SH-SY5Y (cell line): ENCODE measurements at regions not wholly inside any gene's neighbourhood (a gene's known extent, or its start where the extent isn't known, plus 50 kb on each side); places are given as distances from the start of the nearest gene placed in this dataset.

ENCODE experiments used
- GATA2 ChIP-seq: IDR thresholded peaks from 2 replicates; pipeline ENCODE4 v1.6.1; 2011; ENCODE audit warnings: mild to moderate bottlenecking, low read depth, low read length
- GATA3 ChIP-seq: IDR thresholded peaks from 2 replicates; pipeline ENCODE4 v1.6.1; 2011; ENCODE audit warnings: low read depth, mild to moderate bottlenecking, low read length, moderate library complexity

GRCh38 chr12:124368421-124369032 lies 73.6 kb downstream of the RFLNA start:
- TF ChIP-seq GATA3 (no peak), GATA2 (no peak)

DNA sequence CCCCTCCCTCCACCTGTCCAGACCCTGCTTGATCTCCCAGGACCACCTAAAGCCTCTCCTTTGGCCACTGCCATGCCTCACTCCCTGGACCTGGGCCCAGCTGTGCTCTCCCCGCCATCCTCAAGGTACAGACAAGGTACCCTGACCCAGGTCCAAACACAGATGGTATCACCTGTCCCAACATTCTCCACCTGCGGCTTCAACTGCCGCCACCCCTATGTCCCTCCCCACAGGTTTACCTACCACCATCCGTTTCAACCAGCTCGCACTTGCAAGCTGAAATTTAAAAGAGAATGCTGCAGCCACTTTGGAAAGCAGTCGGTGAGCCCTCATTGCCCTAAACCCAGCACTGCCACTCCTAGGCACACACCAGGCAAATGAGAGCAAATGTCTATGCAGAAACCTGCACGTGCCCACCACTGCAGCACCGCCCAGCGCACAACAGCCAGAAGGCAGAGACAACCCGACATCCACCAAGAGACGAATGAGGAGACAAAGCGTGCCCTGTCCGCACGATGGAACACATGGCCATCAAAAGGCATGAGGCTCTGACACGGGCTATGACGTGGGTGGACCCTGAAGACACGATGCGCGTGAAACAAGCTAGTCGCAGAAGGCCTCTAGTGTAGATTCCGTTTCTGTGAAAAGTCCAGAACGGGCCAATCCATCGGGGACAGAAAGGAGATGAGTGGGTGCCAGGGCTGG lies 71.0 kb downstream of the RFLNA start:
- no peak for TF ChIP-seq GATA3
- no peak for TF ChIP-seq GATA2
